Esophagus muscularis mucosa (tissue), 4 donors: ENCODE measurements at regions not wholly inside any gene's neighbourhood (a gene's known extent, or its start where the extent isn't known, plus 50 kb on each side); places are given as distances from the start of the nearest gene placed in this dataset.

ENCODE experiments used
- CTCF ChIP-seq, 3 experiments: fragments of 200-600 bp in 2 of 3; fragments of 450-650 bp in 1 of 3; sonication (generic) in 2 of 3; IDR thresholded peaks; one replicate each; pipeline ENCODE4 v1.5.1; 2017 to 2019; ENCODE audit warnings: antibody characterized with exemption in 3 of 3, mild to moderate bottlenecking in 2 of 3, moderate library complexity in 1 of 3
- EP300 ChIP-seq: sonication (generic); formaldehyde crosslinking; IDR thresholded peaks from one replicate; pipeline ENCODE4 v1.6.1; 2017; ENCODE audit warnings: antibody characterized with exemption
- POLR2A ChIP-seq: fragments of 450-650 bp; IDR thresholded peaks from one replicate; pipeline ENCODE4 v1.6.1; 2017; ENCODE audit warnings: antibody characterized with exemption, moderate library complexity, mild to moderate bottlenecking, low read depth
- POLR2AphosphoS5 ChIP-seq, 2 donors: sonication (generic); formaldehyde crosslinking; IDR thresholded peaks; one replicate each; pipeline ENCODE4 v1.6.1; 2017; ENCODE audit warnings: antibody characterized with exemption in 2 of 2

- no peak for TF ChIP-seq POLR2AphosphoS5 (IDR thresholded peaks at IDR 0.05)
- no peak for TF ChIP-seq CTCF (IDR thresholded peaks at IDR 0.05)
- TF ChIP-seq POLR2A: no peak
- TF ChIP-seq EP300: no peak
Measured at GRCh38 chr20:39135885-39136544, 173.9 kb downstream of the DHX35 start.
